ENCODE measurements at regions not wholly inside any gene's neighbourhood (a gene's known extent, or its start where the extent isn't known, plus 50 kb on each side); places are given as distances from the start of the nearest gene placed in this dataset.

- Histone ChIP-seq H3K27ac (ENCODE audit: low read depth, low read length) (no peak overlapping the region), H3K4ac (ENCODE audit: low read depth, low read length) (no peak overlapping the region), H4K8ac (ENCODE audit: low read depth, low read length) (no peak overlapping the region), H3K9me3 (ENCODE audit: insufficient read depth, low read depth, low read length) (no peaks in the 10 kb centered on the region), H3K79me2 (ENCODE audit: control insufficient read depth, insufficient read depth, low read length, poor library complexity) (no peaks in the 10 kb centered on the region), H4K91ac (ENCODE audit: low read depth, low read length) (no peak overlapping the region), H3K18ac (ENCODE audit: low read length) (no peak overlapping the region), H3K4me2 (ENCODE audit: low read length) (no peak overlapping the region), H4K12ac (ENCODE audit: low read depth, low read length) (no peak overlapping the region), H2AK5ac (ENCODE audit: low read length) (no peak overlapping the region), H3K14ac (ENCODE audit: low read length) (no peak overlapping the region), H2AFZ (ENCODE audit: insufficient read depth, low read length, poor library complexity) (no peak overlapping the region), H3K9ac (ENCODE audit: low read length) (no peak overlapping the region), H2BK12ac (ENCODE audit: low read length) (no peak overlapping the region), H3K27me3 (ENCODE audit: insufficient read depth, low read length) (no peaks in the 10 kb centered on the region), H3K4me1 (ENCODE audit: control insufficient read depth in 1 of 2, insufficient read depth in 2 of 2, low read length in 2 of 2) (no peaks in the 10 kb centered on the region), H3K4me3 (ENCODE audit: low read depth, low read length) (no peak overlapping the region), H3K79me1 (ENCODE audit: low read length) (no peaks in the 10 kb centered on the region), H3K23ac (ENCODE audit: low read length) (no peak overlapping the region), H2BK120ac (ENCODE audit: insufficient read depth, low read length, poor library complexity) (no peak overlapping the region), H3K36me3 (ENCODE audit: control insufficient read depth in 1 of 2, insufficient read depth in 2 of 2, low read length in 2 of 2) (no peaks in the 10 kb centered on the region), H2BK5ac (ENCODE audit: low read depth, low read length, poor library complexity) (no peak overlapping the region)
- no CpG with 5 or more reads among the region's 9 CpGs for WGBS (ENCODE audit: extremely low coverage, insufficient coverage, insufficient read length)
- DNase-seq, result no peak
Measured at GRCh38 chr11:122451911-122452310, 203.6 kb upstream of the UBASH3B start.

GRCh38 chr11:122441666-122442035 lies 213.9 kb upstream of the UBASH3B start:
- Histone ChIP-seq H2BK120ac (ENCODE audit: insufficient read depth, low read length, poor library complexity) (no peak overlapping the region), H4K12ac (ENCODE audit: low read depth, low read length) (no peak overlapping the region), H3K9me3 (ENCODE audit: insufficient read depth, low read depth, low read length) (no peaks in the 10 kb centered on the region), H2BK5ac (ENCODE audit: low read depth, low read length, poor library complexity) (no peak overlapping the region), H3K4me2 (ENCODE audit: low read length) (peak overlapping the region; percentile 51), H3K14ac (ENCODE audit: low read length) (no peak overlapping the region), H3K36me3 (ENCODE audit: control insufficient read depth in 1 of 2, insufficient read depth in 2 of 2, low read length in 2 of 2) (no peaks in the 10 kb centered on the region), H3K27ac (ENCODE audit: low read depth, low read length) (no peak overlapping the region), H3K4ac (ENCODE audit: low read depth, low read length) (no peak overlapping the region), H3K18ac (ENCODE audit: low read length) (no peak overlapping the region), H2AK5ac (ENCODE audit: low read length) (no peak overlapping the region), H4K8ac (ENCODE audit: low read depth, low read length) (no peak overlapping the region), H4K91ac (ENCODE audit: low read depth, low read length) (no peak overlapping the region), H3K79me1 (ENCODE audit: low read length) (peaks cover 2% of the 10 kb centered on the region), H2AFZ (ENCODE audit: insufficient read depth, low read length, poor library complexity) (no peak overlapping the region), H3K9ac (ENCODE audit: low read length) (no peak overlapping the region), H3K4me3 (ENCODE audit: low read depth, low read length) (no peak overlapping the region), H2BK12ac (ENCODE audit: low read length) (no peak overlapping the region), H3K23ac (ENCODE audit: low read length) (no peak overlapping the region), H3K27me3 (ENCODE audit: insufficient read depth, low read length) (no peaks in the 10 kb centered on the region), H3K79me2 (ENCODE audit: control insufficient read depth, insufficient read depth, low read length, poor library complexity) (no peaks in the 10 kb centered on the region), H3K4me1 (ENCODE audit: control insufficient read depth in 1 of 2, insufficient read depth in 2 of 2, low read length in 2 of 2) (peaks cover 2 to 5% of the 10 kb centered on the region in 2 experiments)
- no CpG with 5 or more reads among the region's 3 CpGs for WGBS (ENCODE audit: extremely low coverage, insufficient coverage, insufficient read length)
- no peak for DNase-seq

GRCh38 chr11:122440811-122441665 lies 214.5 kb upstream of the UBASH3B start:
- H3K4me3 ChIP-seq (ENCODE audit: low read depth, low read length), result no peak overlapping the region
- H3K14ac ChIP-seq (ENCODE audit: low read length), result no peak overlapping the region
- H3K23ac ChIP-seq (ENCODE audit: low read length), result no peak overlapping the region
- H3K18ac ChIP-seq (ENCODE audit: low read length), result no peak overlapping the region
- WGBS (ENCODE audit: extremely low coverage, insufficient coverage, insufficient read length), result no CpG with 5 or more reads among the region's 28 CpGs
- peaks cover 2 to 5% of the 10 kb centered on the region in 2 experiments for H3K4me1 ChIP-seq (ENCODE audit: control insufficient read depth in 1 of 2, insufficient read depth in 2 of 2, low read length in 2 of 2)
- no peak overlapping the region for H4K12ac ChIP-seq (ENCODE audit: low read depth, low read length)
- no peaks in the 10 kb centered on the region for H3K27me3 ChIP-seq (ENCODE audit: insufficient read depth, low read length)
- no peak overlapping the region for H4K91ac ChIP-seq (ENCODE audit: low read depth, low read length)
- H2BK120ac ChIP-seq (ENCODE audit: insufficient read depth, low read length, poor library complexity), result no peak overlapping the region
- H3K9me3 ChIP-seq (ENCODE audit: insufficient read depth, low read depth, low read length), result no peaks in the 10 kb centered on the region
- no peak overlapping the region for H2AK5ac ChIP-seq (ENCODE audit: low read length)
- H3K4me2 ChIP-seq (ENCODE audit: low read length), result peak overlapping the region; percentile 92
- H3K4ac ChIP-seq (ENCODE audit: low read depth, low read length), result no peak overlapping the region
- no peak overlapping the region for H3K27ac ChIP-seq (ENCODE audit: low read depth, low read length)
- DNase-seq, result peak in 1 of 2 donors; percentile 30
- no peaks in the 10 kb centered on the region for H3K79me2 ChIP-seq (ENCODE audit: control insufficient read depth, insufficient read depth, low read length, poor library complexity)
- no peaks in the 10 kb centered on the region for H3K36me3 ChIP-seq (ENCODE audit: control insufficient read depth in 1 of 2, insufficient read depth in 2 of 2, low read length in 2 of 2)
- H3K9ac ChIP-seq (ENCODE audit: low read length), result no peak overlapping the region
- H2AFZ ChIP-seq (ENCODE audit: insufficient read depth, low read length, poor library complexity), result no peak overlapping the region
- H3K79me1 ChIP-seq (ENCODE audit: low read length), result peaks cover 2% of the 10 kb centered on the region
- no peak overlapping the region for H2BK12ac ChIP-seq (ENCODE audit: low read length)
- H2BK5ac ChIP-seq (ENCODE audit: low read depth, low read length, poor library complexity), result no peak overlapping the region
- H4K8ac ChIP-seq (ENCODE audit: low read depth, low read length), result no peak overlapping the region

- H4K12ac ChIP-seq (ENCODE audit: low read depth, low read length), result no peak overlapping the region
- H4K91ac ChIP-seq (ENCODE audit: low read depth, low read length), result no peak overlapping the region
- H3K14ac ChIP-seq (ENCODE audit: low read length), result no peak overlapping the region
- peak overlapping the region; percentile 60 for H3K4me3 ChIP-seq (ENCODE audit: low read depth, low read length)
- H3K27ac ChIP-seq (ENCODE audit: low read depth, low read length), result no peak overlapping the region
- peak overlapping the region; percentile 20 for H3K9ac ChIP-seq (ENCODE audit: low read length)
- H3K23ac ChIP-seq (ENCODE audit: low read length), result no peak overlapping the region
- no peaks in the 10 kb centered on the region for H3K27me3 ChIP-seq (ENCODE audit: insufficient read depth, low read length)
- H2BK5ac ChIP-seq (ENCODE audit: low read depth, low read length, poor library complexity), result no peak overlapping the region
- no peak overlapping the region for H4K8ac ChIP-seq (ENCODE audit: low read depth, low read length)
- H2BK120ac ChIP-seq (ENCODE audit: insufficient read depth, low read length, poor library complexity), result no peak overlapping the region
- no peaks in the 10 kb centered on the region for H3K36me3 ChIP-seq (ENCODE audit: control insufficient read depth in 1 of 2, insufficient read depth in 2 of 2, low read length in 2 of 2)
- H2AFZ ChIP-seq (ENCODE audit: insufficient read depth, low read length, poor library complexity), result peak overlapping the region; percentile 17
- no peak overlapping the region for H2BK12ac ChIP-seq (ENCODE audit: low read length)
- H3K4me2 ChIP-seq (ENCODE audit: low read length), result peak overlapping the region; percentile 92
- H3K18ac ChIP-seq (ENCODE audit: low read length), result no peak overlapping the region
- WGBS (ENCODE audit: extremely low coverage, insufficient coverage, insufficient read length), result no CpG with 5 or more reads among the region's 29 CpGs
- H2AK5ac ChIP-seq (ENCODE audit: low read length), result no peak overlapping the region
- H3K79me1 ChIP-seq (ENCODE audit: low read length), result peaks cover 2% of the 10 kb centered on the region
- H3K9me3 ChIP-seq (ENCODE audit: insufficient read depth, low read depth, low read length), result no peaks in the 10 kb centered on the region
- peak; percentile 49 to 62 for DNase-seq
- peaks cover 2 to 5% of the 10 kb centered on the region in 2 experiments for H3K4me1 ChIP-seq (ENCODE audit: control insufficient read depth in 1 of 2, insufficient read depth in 2 of 2, low read length in 2 of 2)
- no peaks in the 10 kb centered on the region for H3K79me2 ChIP-seq (ENCODE audit: control insufficient read depth, insufficient read depth, low read length, poor library complexity)
- H3K4ac ChIP-seq (ENCODE audit: low read depth, low read length), result no peak overlapping the region
Measured at GRCh38 chr11:122439866-122440810, 215.4 kb upstream of the UBASH3B start.
